Small intestine (tissue), 7 donors: ENCODE measurements at regions not wholly inside any gene's neighbourhood (a gene's known extent, or its start where the extent isn't known, plus 50 kb on each side); places are given as distances from the start of the nearest gene placed in this dataset.
"Not testable (repeated sequence)": the region's sequence is repeated elsewhere in the genome, so short reads cannot be mapped to it uniquely, and the experiment has no call there.

Experiments used
- DNase-seq, 2 donors: peaks; one replicate each; pipeline versions ENCODE4 v3.0.0 to v3.0.0-alpha.2; 2013
- FAIRE-seq: peaks from 2 replicates; lab custom pipeline; 2012; peaks lifted over from hg19 to GRCh38; lab: Jason Lieb, UNC
- H3K27ac ChIP-seq, 3 donors: one replicate each; pipeline ENCODE4 v1.5.1; 2013; ENCODE audit warnings: low read length in 2 of 3, mild to moderate bottlenecking in 2 of 3, control low read depth in 1 of 3, inconsistent platforms in 1 of 3, low read depth in 1 of 3, moderate library complexity in 1 of 3
- H3K27me3 ChIP-seq, 3 donors: one replicate each; pipeline ENCODE4 v1.6.1; 2013; ENCODE audit warnings: low read length in 3 of 3, inconsistent platforms in 1 of 3; ENCODE audit not compliant: control insufficient read depth in 3 of 3, insufficient read depth in 3 of 3
- H3K36me3 ChIP-seq, 3 donors: one replicate each; pipeline ENCODE4 v1.6.1; 2013; ENCODE audit warnings: low read length in 3 of 3, inconsistent platforms in 1 of 3, low read depth in 1 of 3, mild to moderate bottlenecking in 1 of 3, moderate library complexity in 1 of 3; ENCODE audit not compliant: control insufficient read depth in 3 of 3, insufficient read depth in 2 of 3
- H3K4me1 ChIP-seq, 3 donors: one replicate each; pipeline ENCODE4 v1.6.1; 2013; ENCODE audit warnings: low read length in 2 of 3, inconsistent platforms in 1 of 3, low read depth in 1 of 3, mild to moderate bottlenecking in 1 of 3, moderate library complexity in 1 of 3; ENCODE audit not compliant: control insufficient read depth in 3 of 3, insufficient read depth in 2 of 3
- H3K4me3 ChIP-seq, 3 donors: one replicate each; pipeline ENCODE4 v1.5.1; 2013; ENCODE audit warnings: low read length in 3 of 3, control low read depth in 1 of 3, inconsistent platforms in 1 of 3, low read depth in 1 of 3, mild to moderate bottlenecking in 1 of 3, moderate library complexity in 1 of 3
- H3K9me3 ChIP-seq, 2 donors: one replicate each; pipeline ENCODE4 v1.6.1; 2013; ENCODE audit warnings: low read depth in 1 of 2, low read length in 1 of 2; ENCODE audit not compliant: control insufficient read depth in 2 of 2, insufficient read depth in 1 of 2
- WGBS, 3 donors: extraction: QIAGEN DNeasy Blood & Tissue Kit; methylation state at CpG; one replicate each; pipeline ENCODE4 v1.1.7; 2013; 5-methylcytosine and 5-hydroxymethylcytosine counted together
- donor health status: healthy with polysubstance abuse.
- donor health status: control.
- donor health status: control.
- donor health status: Bipolar disorder and iron deficiency.
- donor health status: healthy.

DNA sequence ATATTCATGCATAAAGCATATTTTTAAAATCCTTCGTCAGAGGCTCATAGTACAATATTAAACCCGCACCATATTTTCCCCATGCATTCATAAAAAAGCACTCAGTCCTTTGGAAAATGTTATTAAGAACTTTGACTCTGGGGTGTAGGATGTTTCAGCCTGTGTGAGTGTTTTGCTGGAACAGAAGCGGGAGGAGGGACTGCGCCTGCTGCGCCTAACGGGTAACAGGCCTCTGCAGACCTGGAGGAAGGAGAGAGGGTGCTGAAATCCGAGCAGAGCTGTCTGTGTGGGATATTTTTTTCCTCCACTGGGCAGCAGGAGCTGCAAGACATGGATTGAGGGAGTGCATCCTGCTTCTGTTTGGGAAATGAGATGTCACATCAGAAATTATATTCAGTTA, 483.0 kb downstream of the BRD1 start:
- no peaks in the 10 kb centered on the region for H3K36me3 ChIP-seq
- H3K9me3 ChIP-seq: no peaks in the 10 kb centered on the region
- WGBS, 3 donors: 59 to 69% (median 69%) methylated on average over 7 of the region's 7 CpGs
- H3K27me3 ChIP-seq: no peaks in the 10 kb centered on the region
- H3K27ac ChIP-seq: no peak overlapping the region
- no peaks in the 10 kb centered on the region for H3K4me1 ChIP-seq
- FAIRE-seq (no peak), DNase-seq (no peak)
- H3K4me3 ChIP-seq: no peak overlapping the region

DNA sequence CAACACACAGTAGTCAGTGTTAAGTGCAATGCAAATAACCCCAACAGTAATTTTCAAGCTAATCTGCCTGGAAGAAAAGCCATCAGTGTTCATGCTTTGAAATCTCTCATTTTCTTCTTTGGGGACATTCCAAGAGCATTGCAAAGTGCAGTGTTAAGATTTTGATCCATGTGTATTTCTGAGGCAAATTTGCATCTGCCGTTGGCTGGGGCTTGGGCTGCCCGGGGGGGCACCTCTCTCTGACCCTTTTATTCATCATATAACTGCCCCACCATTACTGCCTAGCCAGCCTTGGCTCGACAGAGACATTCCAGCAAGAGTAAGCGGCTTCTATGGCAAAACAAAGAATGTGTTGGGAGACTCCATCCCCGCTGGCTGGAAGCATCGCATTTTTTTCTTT, 483.5 kb downstream of the BRD1 start:
- H3K27ac ChIP-seq: no peak overlapping the region
- H3K36me3 ChIP-seq: no peaks in the 10 kb centered on the region
- 47 to 52% (median 49%) methylated on average over 6 of the region's 6 CpGs for WGBS, 3 donors
- no peaks in the 10 kb centered on the region for H3K4me1 ChIP-seq
- H3K27me3 ChIP-seq: no peaks in the 10 kb centered on the region
- FAIRE-seq: no peak
- DNase-seq: no peak
- H3K4me3 ChIP-seq: no peak overlapping the region
- no peaks in the 10 kb centered on the region for H3K9me3 ChIP-seq

DNA sequence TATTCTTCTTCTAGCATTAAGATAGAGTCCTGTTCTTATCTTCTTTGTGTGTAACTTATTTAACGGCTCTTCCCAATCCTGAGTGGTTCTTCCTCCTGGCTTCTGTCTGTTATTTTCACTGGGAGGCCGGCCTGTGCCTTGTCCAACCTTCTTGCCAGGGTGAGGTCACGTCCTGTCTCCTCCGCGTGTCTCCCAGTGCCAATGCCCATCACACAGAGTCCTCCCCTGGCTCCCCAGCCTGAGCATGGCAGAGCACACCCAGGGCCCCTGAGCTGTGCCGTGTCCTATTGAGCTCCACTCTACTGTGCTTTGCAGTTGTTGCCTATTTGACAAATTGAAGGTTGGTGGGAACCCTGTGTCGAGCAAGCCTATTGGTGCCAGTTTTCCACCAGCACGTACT, 487.3 kb downstream of the BRD1 start:
- DNase-seq (no peak), FAIRE-seq (no peak)
- Histone ChIP-seq H3K36me3 (no peaks in the 10 kb centered on the region), H3K27me3 (no peaks in the 10 kb centered on the region), H3K4me3 (no peak overlapping the region), H3K9me3 (no peaks in the 10 kb centered on the region), H3K27ac (no peak overlapping the region), H3K4me1 (no peaks in the 10 kb centered on the region)
- WGBS, 3 donors: 79 to 85% (median 82%) methylated on average over 8 of the region's 8 CpGs

DNA sequence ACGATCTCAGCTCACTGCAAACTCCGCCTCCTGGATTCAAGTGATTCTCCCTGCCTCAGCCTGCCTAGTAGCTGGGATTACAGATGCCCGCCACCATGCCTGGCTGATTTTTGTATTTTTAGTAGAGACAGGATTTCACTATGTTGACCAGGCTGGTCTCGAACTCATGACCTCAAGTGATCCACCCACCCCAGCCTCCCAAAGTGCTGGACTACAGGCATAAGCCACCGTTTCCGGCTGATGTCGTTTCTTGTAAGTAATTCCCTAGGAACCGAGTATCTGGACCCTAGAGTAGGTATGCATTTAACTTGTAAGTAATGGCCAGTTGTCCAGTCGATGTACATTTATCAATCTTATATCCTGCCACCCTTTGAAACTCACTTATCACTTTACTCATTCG, 491.2 kb downstream of the BRD1 start:
- H3K4me1 ChIP-seq, H3K4me3 ChIP-seq, DNase-seq, H3K27ac ChIP-seq, H3K36me3 ChIP-seq, H3K9me3 ChIP-seq, H3K27me3 ChIP-seq, FAIRE-seq: not testable (repeated sequence)
- WGBS, 3 donors: 78 to 82% (median 79%) methylated on average over 10 of the region's 10 CpGs

DNA sequence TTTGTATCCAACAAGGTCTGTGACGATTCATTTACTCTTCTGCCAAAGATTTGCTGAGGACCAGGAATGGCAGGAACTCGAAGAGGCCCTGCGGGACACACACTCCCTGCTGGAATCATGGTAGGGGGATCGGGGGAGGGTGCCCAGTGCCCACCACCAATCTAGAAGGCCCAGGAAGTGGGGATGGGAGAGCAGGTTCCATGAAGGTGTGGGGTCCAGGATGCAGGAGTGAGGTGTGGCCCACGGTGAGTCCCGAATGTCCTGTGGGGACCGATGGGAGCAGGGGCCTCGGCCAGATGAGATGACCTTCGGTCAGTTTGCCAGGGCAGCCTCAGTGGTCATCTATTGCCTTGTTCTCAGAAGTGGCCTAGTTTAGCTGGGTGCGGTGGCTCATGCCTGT, 492.7 kb downstream of the BRD1 start:
- DNase-seq (no peak), FAIRE-seq (no peak)
- Histone ChIP-seq H3K27me3 (no peaks in the 10 kb centered on the region), H3K27ac (no peak overlapping the region), H3K36me3 (no peaks in the 10 kb centered on the region), H3K4me3 (no peak overlapping the region), H3K9me3 (no peaks in the 10 kb centered on the region), H3K4me1 (no peaks in the 10 kb centered on the region)
- WGBS, 3 donors: 80 to 84% (median 84%) methylated on average over 10 of the region's 10 CpGs

DNA sequence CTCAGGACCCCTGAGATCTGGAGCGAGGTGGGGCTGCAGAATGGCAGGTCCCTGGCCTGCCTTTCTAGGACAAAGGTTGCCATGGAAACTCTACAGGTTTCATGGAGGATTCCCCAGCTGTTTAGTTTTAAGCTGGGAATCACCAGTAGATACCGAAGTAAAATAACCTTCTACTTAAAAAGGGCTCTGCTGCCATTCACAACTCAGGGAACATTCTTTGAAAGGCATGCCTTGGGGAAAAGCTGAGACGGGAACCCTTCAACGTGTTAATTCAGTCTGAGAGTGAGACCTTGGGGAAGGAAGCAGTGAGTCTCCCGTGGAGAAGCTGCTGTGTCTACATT, 493.3 kb downstream of the BRD1 start:
- no peak for FAIRE-seq
- Histone ChIP-seq H3K27ac (no peak overlapping the region), H3K27me3 (no peaks in the 10 kb centered on the region), H3K4me3 (no peak overlapping the region), H3K4me1 (no peaks in the 10 kb centered on the region), H3K36me3 (no peaks in the 10 kb centered on the region), H3K9me3 (no peaks in the 10 kb centered on the region)
- no peak for DNase-seq
- 35 to 40% (median 38%) methylated on average over 5 of the region's 5 CpGs for WGBS, 3 donors

DNA sequence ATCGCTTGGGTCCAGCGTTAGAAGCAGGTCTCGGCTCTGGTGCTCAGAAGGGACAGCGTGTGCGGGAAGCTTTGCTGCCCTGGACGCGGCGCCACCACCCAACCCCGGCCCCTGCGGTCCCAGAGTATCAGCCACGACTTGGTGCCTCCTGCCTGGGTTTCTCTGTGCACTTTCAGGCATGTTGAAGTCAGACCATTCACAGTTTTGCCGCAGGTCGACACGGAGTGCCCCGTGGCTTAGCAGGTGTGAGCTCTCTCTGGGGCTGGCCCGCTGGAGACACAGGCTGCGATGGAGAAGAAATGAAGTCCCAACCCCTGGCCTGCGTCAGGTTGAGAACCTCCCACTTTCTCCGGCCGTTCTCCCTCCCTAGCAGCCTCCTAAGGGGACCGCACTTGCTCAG, 494.5 kb downstream of the BRD1 start:
- FAIRE-seq (no peak), DNase-seq (no peak)
- H3K4me3 ChIP-seq: no peak overlapping the region
- 83 to 86% (median 84%) methylated on average over 21 of the region's 21 CpGs for WGBS, 3 donors
- no peaks in the 10 kb centered on the region for H3K9me3 ChIP-seq
- H3K36me3 ChIP-seq: no peaks in the 10 kb centered on the region
- no peaks in the 10 kb centered on the region for H3K27me3 ChIP-seq
- H3K4me1 ChIP-seq: no peaks in the 10 kb centered on the region
- no peak overlapping the region for H3K27ac ChIP-seq

DNA sequence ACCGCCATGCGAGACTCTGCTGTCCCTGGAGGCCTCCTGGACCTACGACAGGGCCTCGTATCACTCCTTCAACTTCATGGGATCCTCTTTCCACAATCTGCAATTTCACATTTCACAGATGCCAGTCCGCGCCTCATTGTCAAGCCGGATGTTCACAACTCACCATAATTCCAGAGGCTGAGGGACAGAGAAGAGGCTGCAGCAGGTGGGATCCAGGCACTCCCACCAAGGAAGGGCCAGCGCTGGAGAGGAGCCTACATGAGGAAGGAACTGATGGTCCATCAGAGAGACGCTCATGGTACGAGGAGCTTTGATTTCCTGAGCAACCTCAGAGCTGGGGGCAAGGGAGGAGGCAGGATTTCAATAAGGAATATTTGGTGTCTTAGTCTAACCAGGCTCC, 495.0 kb downstream of the BRD1 start:
- Histone ChIP-seq H3K4me1 (no peaks in the 10 kb centered on the region), H3K27me3 (no peaks in the 10 kb centered on the region), H3K36me3 (no peaks in the 10 kb centered on the region), H3K27ac (no peak overlapping the region), H3K4me3 (no peak overlapping the region), H3K9me3 (no peaks in the 10 kb centered on the region)
- FAIRE-seq (no peak), DNase-seq (no peak)
- WGBS, 3 donors: 70 to 76% (median 75%) methylated on average over 10 of the region's 10 CpGs

DNA sequence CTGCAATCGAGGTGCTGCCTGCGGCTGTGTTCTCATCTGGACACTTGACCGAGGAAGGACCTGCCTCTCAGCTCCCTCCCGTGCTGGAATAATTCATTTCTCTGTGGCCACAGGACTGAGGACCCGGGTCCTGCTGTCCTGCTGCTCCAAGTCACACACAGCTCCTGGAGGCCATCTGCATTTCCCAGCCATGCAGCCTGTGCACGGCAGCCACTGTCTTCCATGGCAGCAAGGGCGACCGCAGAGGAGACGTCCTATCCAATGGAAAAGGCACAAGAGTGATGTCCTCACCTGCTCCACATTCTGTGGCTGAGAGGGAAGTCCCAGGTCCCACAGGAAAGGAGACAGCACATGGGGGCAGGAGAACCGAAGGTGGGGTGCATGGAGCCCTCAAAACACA, 495.8 kb downstream of the BRD1 start:
- FAIRE-seq (no peak), DNase-seq (no peak)
- Histone ChIP-seq H3K4me1 (no peaks in the 10 kb centered on the region), H3K9me3 (peaks cover 0 to 4% of the 10 kb centered on the region in 2 donors), H3K27ac (no peak overlapping the region), H3K4me3 (no peak overlapping the region), H3K27me3 (no peaks in the 10 kb centered on the region), H3K36me3 (no peaks in the 10 kb centered on the region)
- WGBS, 3 donors: 79 to 86% (median 81%) methylated on average over 10 of the region's 10 CpGs
